HEK293 (cell line): ENCODE measurements at regions not wholly inside any gene's neighbourhood (a gene's known extent, or its start where the extent isn't known, plus 50 kb on each side); places are given as distances from the start of the nearest gene placed in this dataset.

Experiments used
- CTCF ChIA-PET: fragments of 350-600 bp; formaldehyde crosslinking; extraction: SDS; loops from one replicate; lab custom pipeline; 2021; ENCODE audit warnings: antibody characterized with exemption; lab: Yijun Ruan, JAX
- POLR2A ChIA-PET: fragments of 300-600 bp; formaldehyde crosslinking; extraction: SDS; loops from one replicate; lab custom pipeline; 2020; ENCODE audit warnings: antibody characterized with exemption, inconsistent platforms; lab: Yijun Ruan, JAX
- H3K27ac ChIP-seq: fragments of 200-500 bp; sonication (Bioruptor generic); 2 replicates; pipeline ENCODE4 v1.5.1; 2014; ENCODE audit warnings: low read depth, low read length, control low read depth, inconsistent platforms; ENCODE audit errors: extremely low read depth
- H3K36me3 ChIP-seq, 2 experiments: fragments of 200-500 bp in 1 of 2; sonication (Bioruptor generic) in 1 of 2; 1 replicate in 1 of 2; 2 replicates in 1 of 2; pipeline ENCODE4 v1.5.1; 2014 to 2017; ENCODE audit warnings: inconsistent platforms in 2 of 2, low read length in 2 of 2; ENCODE audit not compliant: control insufficient read depth in 2 of 2, insufficient read depth in 1 of 2
- H3K4me1 ChIP-seq: fragments of 200-500 bp; sonication (Bioruptor generic); 2 replicates; pipeline ENCODE4 v1.5.1; 2014; ENCODE audit warnings: mild to moderate bottlenecking, low read length, inconsistent platforms; ENCODE audit not compliant: control insufficient read depth, insufficient read depth
- H3K4me3 ChIP-seq: 2 replicates; pipeline ENCODE4 v1.5.1; 2011; ENCODE audit warnings: low read depth, mild to moderate bottlenecking, control low read depth, low read length, moderate library complexity
- H3K9me3 ChIP-seq: fragments of 200-500 bp; sonication (Bioruptor generic); 2 replicates; pipeline ENCODE4 v1.5.1; 2014; ENCODE audit warnings: low read depth, low read length, inconsistent platforms; ENCODE audit not compliant: control insufficient read depth, insufficient read depth
- INSM2 ChIP-seq: fragments of 450-650 bp; formaldehyde crosslinking; IDR thresholded peaks from 2 replicates; pipeline ENCODE4 v1.5.1; 2016; ENCODE audit warnings: missing biosample characterization, missing genetic modification characterization
- KLF8 ChIP-seq: fragments of 450-650 bp; formaldehyde crosslinking; IDR thresholded peaks from 2 replicates; pipeline ENCODE4 v1.5.1; 2016; ENCODE audit warnings: missing biosample characterization, missing genetic modification characterization
- SP2 ChIP-seq: fragments of 450-650 bp; formaldehyde crosslinking; IDR thresholded peaks from 2 replicates; pipeline ENCODE4 v1.5.1; 2016; ENCODE audit warnings: missing biosample characterization, missing genetic modification characterization
- ZBTB44 ChIP-seq: fragments of 450-650 bp; IDR thresholded peaks from 2 replicates; pipeline ENCODE4 v1.5.1; 2018; ENCODE audit warnings: missing biosample characterization, mild to moderate bottlenecking, missing genetic modification characterization
- ZNF174 ChIP-seq: fragments of 450-650 bp; formaldehyde crosslinking; IDR thresholded peaks from 2 replicates; pipeline ENCODE4 v1.5.0; 2017; ENCODE audit warnings: missing biosample characterization, mild to moderate bottlenecking, missing genetic modification characterization
- ZNF223 ChIP-seq: fragments of 450-650 bp; formaldehyde crosslinking; IDR thresholded peaks from 2 replicates; pipeline ENCODE4 v1.5.1; 2016; ENCODE audit warnings: missing biosample characterization, missing genetic modification characterization
- ZNF248 ChIP-seq: fragments of 450-650 bp; formaldehyde crosslinking; IDR thresholded peaks from 2 replicates; pipeline ENCODE4 v1.5.1; 2017; ENCODE audit warnings: missing biosample characterization, missing genetic modification characterization
- ZNF514 ChIP-seq: fragments of 450-650 bp; formaldehyde crosslinking; IDR thresholded peaks from 2 replicates; pipeline ENCODE4 v1.5.1; 2016; ENCODE audit warnings: missing biosample characterization, missing genetic modification characterization
- ZNF645 ChIP-seq: fragments of 450-650 bp; formaldehyde crosslinking; IDR thresholded peaks from 2 replicates; pipeline ENCODE4; 2016; ENCODE audit warnings: missing biosample characterization, missing genetic modification characterization
- ZNF701 ChIP-seq: fragments of 450-650 bp; formaldehyde crosslinking; IDR thresholded peaks from 2 replicates; pipeline ENCODE4 v1.5.1; 2016; ENCODE audit warnings: missing biosample characterization, missing genetic modification characterization
- ZNF704 ChIP-seq: fragments of 450-650 bp; formaldehyde crosslinking; IDR thresholded peaks from 2 replicates; pipeline ENCODE4 v1.5.1; 2016; ENCODE audit warnings: missing biosample characterization, missing genetic modification characterization
- TF ChIP-seq, protein P1 (sequence below): fragments of 450-650 bp; formaldehyde crosslinking; IDR thresholded peaks from 2 replicates; pipeline ENCODE4 v1.5.1; 2016; ENCODE audit warnings: missing biosample characterization, missing genetic modification characterization, low read depth

DNA sequence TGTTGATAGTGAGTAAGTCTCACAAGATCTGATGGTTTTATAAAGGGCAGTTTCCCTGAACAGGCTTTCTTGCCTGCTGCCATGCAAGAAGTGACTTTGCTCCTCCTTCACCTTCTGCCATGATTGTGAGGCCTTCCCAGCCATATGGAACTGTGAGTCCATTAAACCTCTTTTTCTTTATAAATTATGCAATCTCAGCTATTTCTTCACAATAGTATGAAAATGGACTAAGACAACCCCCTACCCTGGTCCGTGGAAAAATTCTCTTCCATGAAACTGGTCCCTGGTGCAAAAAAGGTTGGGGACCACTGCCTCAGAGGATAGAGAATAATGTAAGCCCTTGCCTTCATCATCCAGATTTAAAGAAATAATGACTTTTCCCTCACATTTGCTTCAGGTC is 861.3 kb downstream of the QKI start:
- Histone ChIP-seq H3K36me3 (no peaks in the 10 kb centered on the region), H3K4me1 (no peaks in the 10 kb centered on the region), H3K9me3 (no peaks in the 10 kb centered on the region), H3K4me3 (no peak overlapping the region), H3K27ac (no peak overlapping the region)
- ChIA-PET CTCF (no interaction called here), POLR2A (no interaction called here)
- TF ChIP-seq ZNF701, result no peak

DNA sequence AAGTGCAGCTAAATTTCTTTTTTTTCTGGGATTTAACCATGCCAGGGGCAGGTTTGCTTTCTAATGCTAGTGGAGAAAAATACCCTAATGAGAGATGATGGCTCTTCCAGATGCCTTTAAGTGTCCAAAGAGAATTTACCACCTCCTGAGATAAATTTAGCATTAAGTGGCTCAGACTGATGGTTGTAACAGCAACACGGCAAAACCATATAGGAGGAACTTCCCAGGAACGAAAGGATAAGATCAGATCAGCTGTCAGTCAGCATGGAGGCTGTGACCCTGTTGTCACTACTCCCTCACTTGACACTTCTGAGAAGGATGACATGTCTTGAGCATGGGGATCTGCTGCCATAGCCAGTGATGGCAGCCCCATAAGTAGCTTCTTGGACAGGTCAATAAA is 860.0 kb downstream of the QKI start:
- H3K27ac ChIP-seq, result no peak overlapping the region
- no peak overlapping the region for H3K4me3 ChIP-seq
- CTCF ChIA-PET, result interaction anchor here (0.6 kb wide), 1 partner anchor 494 kb away, joined by 3 read pairs; no protein-coding TSS in a partner anchor
- H3K36me3 ChIP-seq, result no peaks in the 10 kb centered on the region
- no peaks in the 10 kb centered on the region for H3K9me3 ChIP-seq
- POLR2A ChIA-PET, result no interaction called here
- no peaks in the 10 kb centered on the region for H3K4me1 ChIP-seq
- TF ChIP-seq ZNF223 (no peak), ZNF174 (tag by site-specific recombination) (no peak)
- TF ChIP-seq, all 188 proteins: peak for 0

DNA sequence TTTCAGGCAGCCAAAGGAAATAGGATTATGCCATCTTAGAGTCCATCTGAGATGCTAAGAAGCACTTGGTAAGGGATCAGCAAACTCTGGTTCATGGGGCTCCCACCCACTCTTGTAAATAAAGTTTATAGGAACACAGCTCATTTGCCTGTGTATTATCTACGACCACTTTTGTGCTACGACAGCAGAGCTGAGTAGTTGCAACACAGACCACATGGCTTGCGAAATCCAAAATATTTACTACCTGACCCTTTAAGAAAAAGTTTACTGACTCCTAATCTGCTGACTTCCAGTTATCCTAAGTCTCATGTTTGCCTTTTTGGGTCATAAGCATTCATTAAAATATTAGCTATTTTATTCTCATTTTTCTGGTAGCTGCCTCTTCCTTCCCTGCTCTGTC is 859.0 kb downstream of the QKI start:
- ChIA-PET POLR2A (no interaction called here), CTCF (no interaction called here)
- Histone ChIP-seq H3K4me1 (no peaks in the 10 kb centered on the region), H3K27ac (no peak overlapping the region), H3K4me3 (no peak overlapping the region), H3K36me3 (no peaks in the 10 kb centered on the region), H3K9me3 (no peaks in the 10 kb centered on the region)
- TF ChIP-seq, protein P1, sequence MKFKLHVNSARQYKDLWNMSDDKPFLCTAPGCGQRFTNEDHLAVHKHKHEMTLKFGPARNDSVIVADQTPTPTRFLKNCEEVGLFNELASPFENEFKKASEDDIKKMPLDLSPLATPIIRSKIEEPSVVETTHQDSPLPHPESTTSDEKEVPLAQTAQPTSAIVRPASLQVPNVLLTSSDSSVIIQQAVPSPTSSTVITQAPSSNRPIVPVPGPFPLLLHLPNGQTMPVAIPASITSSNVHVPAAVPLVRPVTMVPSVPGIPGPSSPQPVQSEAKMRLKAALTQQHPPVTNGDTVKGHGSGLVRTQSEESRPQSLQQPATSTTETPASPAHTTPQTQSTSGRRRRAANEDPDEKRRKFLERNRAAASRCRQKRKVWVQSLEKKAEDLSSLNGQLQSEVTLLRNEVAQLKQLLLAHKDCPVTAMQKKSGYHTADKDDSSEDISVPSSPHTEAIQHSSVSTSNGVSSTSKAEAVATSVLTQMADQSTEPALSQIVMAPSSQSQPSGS (tag by site-specific recombination), result no peak
- TF ChIP-seq SP2 (tag by site-specific recombination), result no peak
- no peak for TF ChIP-seq ZNF704 (tag by site-specific recombination)
- TF ChIP-seq ZNF248 (tag by site-specific recombination), result no peak

DNA sequence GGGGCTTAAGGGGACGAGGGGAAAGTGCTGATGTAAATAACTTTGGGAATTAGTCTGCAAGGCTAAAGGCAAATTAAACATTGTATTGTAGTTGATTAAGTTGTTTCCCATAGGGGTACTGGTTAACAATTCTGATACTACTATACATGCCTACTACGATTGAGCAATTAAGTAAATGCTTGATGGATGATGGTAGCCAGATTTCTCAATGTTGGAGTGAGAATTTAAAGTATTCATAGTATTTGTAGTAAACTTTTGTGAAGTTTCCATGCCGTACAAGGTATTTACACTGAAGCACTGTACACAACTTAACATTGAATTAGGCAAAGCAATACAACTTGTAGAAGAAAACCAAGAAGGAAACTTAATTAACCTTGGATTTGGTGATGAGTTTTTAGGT is 852.3 kb downstream of the QKI start:
- ChIA-PET POLR2A (no interaction called here), CTCF (no interaction called here)
- H3K9me3 ChIP-seq, result no peaks in the 10 kb centered on the region
- no peak overlapping the region for H3K4me3 ChIP-seq
- H3K36me3 ChIP-seq, result no peaks in the 10 kb centered on the region
- no peak overlapping the region for H3K27ac ChIP-seq
- H3K4me1 ChIP-seq, result no peaks in the 10 kb centered on the region
- no peak for TF ChIP-seq INSM2
- TF ChIP-seq ZBTB44, result no peak
- TF ChIP-seq KLF8 (tag by site-specific recombination), result no peak
- no peak for TF ChIP-seq ZNF514 (tag by site-specific recombination)
- no peak for TF ChIP-seq ZNF645 (tag by site-specific recombination)
